ENCODE measurements at regions not wholly inside any gene's neighbourhood (a gene's known extent, or its start where the extent isn't known, plus 50 kb on each side); places are given as distances from the start of the nearest gene placed in this dataset.

DNA sequence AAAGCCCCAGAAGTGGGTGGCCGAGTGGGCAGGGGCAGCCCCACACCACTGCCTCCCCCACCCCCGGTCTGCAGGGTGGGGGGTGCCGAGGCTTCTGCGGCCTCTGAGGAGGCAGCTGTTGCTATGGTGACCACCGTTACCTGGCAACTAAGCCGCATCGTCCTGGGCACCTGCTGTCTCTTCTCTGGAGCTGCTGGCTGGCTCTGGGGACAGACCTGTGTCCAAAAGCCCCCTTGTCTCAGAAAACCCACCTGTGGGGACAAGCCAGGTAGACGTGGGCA lies 79.9 kb upstream of the PRR5 start:
- no peak for TF ChIP-seq TAF1 (IDR thresholded peaks at IDR 0.05; ENCODE audit: borderline replicate concordance, low read depth, low read length)
- TF ChIP-seq POLR2A (IDR thresholded peaks at IDR 0.05; ENCODE audit: low read depth, low read length) = no peak
